H1 (cell line): ENCODE measurements at regions not wholly inside any gene's neighbourhood (a gene's known extent, or its start where the extent isn't known, plus 50 kb on each side); places are given as distances from the start of the nearest gene placed in this dataset.

Experiments used
- CTCF ChIA-PET: fragments of 300-600 bp; sonication (Branson Sonifier 250); formaldehyde crosslinking; loops from one replicate; lab custom pipeline; 2021; ENCODE audit not compliant: partially characterized antibody; lab: Charles Lee
- POLR2A ChIA-PET: fragments of 300-600 bp; sonication (Branson Sonifier 250); formaldehyde crosslinking; loops from one replicate; lab custom pipeline; 2021; ENCODE audit warnings: inconsistent platforms; ENCODE audit not compliant: partially characterized antibody; lab: Charles Lee
- DNase-seq, 2 experiments: peaks; one replicate each; pipeline versions ENCODE4 v3.0.0 to v3.0.0-alpha.2; 2010 to 2022; ENCODE audit warnings: low spot score in 2 of 2, low read depth in 1 of 2, mixed read lengths in 1 of 2
- FAIRE-seq: peaks from 2 replicates; lab custom pipeline; 2011; peaks lifted over from hg19 to GRCh38; lab: Jason Lieb, UNC
- H2AFZ ChIP-seq: 2 replicates; pipeline ENCODE4 v1.8.1; 2012; ENCODE audit warnings: low read length, inconsistent platforms
- H2AK5ac ChIP-seq: 2 replicates; pipeline ENCODE4 v1.6.1; 2013; ENCODE audit warnings: low read depth, low read length
- H2BK120ac ChIP-seq: replicated peaks from 2 replicates; pipeline ENCODE3; 2013; ENCODE audit warnings: low read depth, low read length, inconsistent platforms
- H2BK12ac ChIP-seq: 2 replicates; pipeline ENCODE4 v1.6.1; 2013; ENCODE audit warnings: low read depth, low read length
- H2BK15ac ChIP-seq: 2 replicates; pipeline ENCODE4 v1.6.1; 2013; ENCODE audit warnings: low read length
- H2BK20ac ChIP-seq: 2 replicates; pipeline ENCODE4 v1.6.1; 2013; ENCODE audit warnings: low read length
- H2BK5ac ChIP-seq: 2 replicates; pipeline ENCODE4 v1.6.1; 2013; ENCODE audit warnings: low read depth, low read length
- H3K14ac ChIP-seq: 2 replicates; pipeline ENCODE4 v1.6.1; 2013; ENCODE audit warnings: inconsistent platforms; ENCODE audit not compliant: insufficient read length
- H3K18ac ChIP-seq: 2 replicates; pipeline ENCODE4 v1.6.1; 2013; ENCODE audit warnings: low read length; ENCODE audit errors: extremely low read depth
- H3K23ac ChIP-seq: 2 replicates; pipeline ENCODE4 v1.6.1; 2013; ENCODE audit warnings: inconsistent platforms; ENCODE audit not compliant: insufficient read length
- H3K23me2 ChIP-seq: 2 replicates; pipeline ENCODE4 v1.6.1; 2013; ENCODE audit warnings: low read depth, low read length
- H3K27ac ChIP-seq: 2 replicates; pipeline ENCODE4 v1.6.1; 2011; ENCODE audit warnings: low read depth, low read length, inconsistent platforms
- H3K27me3 ChIP-seq, 4 experiments: replicated peaks in 1 of 4; 1 replicate in 1 of 4; 2 replicates in 3 of 4; pipeline versions ENCODE4 v1.6.1 to v1.8.1; 2011 to 2013; ENCODE audit warnings: low read length in 3 of 4, mild to moderate bottlenecking in 3 of 4, inconsistent platforms in 2 of 4, mixed read lengths in 2 of 4, moderate library complexity in 1 of 4; ENCODE audit not compliant: control insufficient read depth in 3 of 4, insufficient read depth in 3 of 4; ENCODE audit errors: extremely low read depth in 1 of 4
- H3K36me3 ChIP-seq, 4 experiments: 2 replicates each; pipeline versions ENCODE4 v1.6.1 to v1.8.1; 2011 to 2013; ENCODE audit warnings: mild to moderate bottlenecking in 4 of 4, low read length in 3 of 4, moderate library complexity in 2 of 4, control low read depth in 1 of 4, inconsistent platforms in 1 of 4; ENCODE audit not compliant: insufficient read depth in 4 of 4, control insufficient read depth in 2 of 4
- H3K4ac ChIP-seq: replicated peaks from 2 replicates; pipeline ENCODE3; 2013; ENCODE audit warnings: low read length, low read depth, mixed read lengths, inconsistent platforms; ENCODE audit not compliant: insufficient read length
- H3K4me1 ChIP-seq, 4 experiments: replicated peaks in 1 of 4; 1 replicate in 1 of 4; 2 replicates in 3 of 4; pipeline versions ENCODE4 v1.6.1 to v1.8.1; 2011 to 2013; ENCODE audit warnings: low read length in 3 of 4, inconsistent platforms in 2 of 4, mixed read lengths in 1 of 4; ENCODE audit not compliant: insufficient read depth in 4 of 4, control insufficient read depth in 3 of 4
- H3K4me2 ChIP-seq, 2 experiments: 2 replicates each; pipeline versions ENCODE4 v1.6.1 to v1.8.1; 2011 to 2013; ENCODE audit warnings: low read depth in 2 of 2, low read length in 2 of 2, control low read depth in 1 of 2, inconsistent platforms in 1 of 2, mild to moderate bottlenecking in 1 of 2; ENCODE audit not compliant: insufficient read depth in 1 of 2
- H3K4me3 ChIP-seq, 4 experiments: fragments of 200-600, 300-600 bp in 1 of 4; sonication (generic), shearing (Covaris generic), sonication (Bioruptor Twin) in 1 of 4; 2 replicates each; pipeline versions ENCODE4 v1.5.1 to v1.8.1; 2011 to 2016; ENCODE audit warnings: low read length in 4 of 4, low read depth in 3 of 4, control low read depth in 2 of 4, inconsistent platforms in 2 of 4, mild to moderate bottlenecking in 2 of 4, mixed read lengths in 1 of 4, moderate library complexity in 1 of 4; ENCODE audit not compliant: insufficient read depth in 2 of 4; ENCODE audit errors: extremely low read depth in 1 of 4
- H3K56ac ChIP-seq: replicated peaks from 2 replicates; pipeline ENCODE3; 2013; ENCODE audit warnings: low read depth, mild to moderate bottlenecking, mixed read lengths, low read length, inconsistent platforms; ENCODE audit not compliant: insufficient read length
- H3K79me1 ChIP-seq: 2 replicates; pipeline ENCODE4 v1.6.1; 2013; ENCODE audit warnings: low read depth, low read length, control low read depth
- H3K79me2 ChIP-seq, 2 experiments: 2 replicates each; pipeline versions ENCODE4 v1.6.1 to v1.8.1; 2012 to 2013; ENCODE audit warnings: low read length in 2 of 2, mild to moderate bottlenecking in 2 of 2, inconsistent platforms in 1 of 2; ENCODE audit not compliant: insufficient read depth in 2 of 2, control insufficient read depth in 1 of 2
- H3K9ac ChIP-seq, 4 experiments: replicated peaks in 1 of 4; 1 replicate in 1 of 4; 2 replicates in 3 of 4; pipeline versions ENCODE4 v1.6.1 to v1.8.1; 2011 to 2013; ENCODE audit warnings: low read depth in 3 of 4, low read length in 3 of 4, control low read depth in 2 of 4, mild to moderate bottlenecking in 2 of 4, moderate library complexity in 2 of 4, inconsistent platforms in 1 of 4; ENCODE audit errors: extremely low read depth in 1 of 4
- H3K9me3 ChIP-seq, 2 experiments: 2 replicates each; pipeline versions ENCODE4 v1.6.1 to v1.8.1; 2012 to 2013; ENCODE audit warnings: mild to moderate bottlenecking in 2 of 2, moderate library complexity in 2 of 2, control low read depth in 1 of 2, inconsistent platforms in 1 of 2, low read depth in 1 of 2, low read length in 1 of 2, mixed read lengths in 1 of 2; ENCODE audit not compliant: insufficient read depth in 2 of 2
- H4K20me1 ChIP-seq, 2 experiments: replicated peaks in 1 of 2; 2 replicates each; pipeline versions ENCODE3 to v1.8.1; 2011 to 2013; ENCODE audit warnings: inconsistent platforms in 2 of 2, low read length in 2 of 2, mild to moderate bottlenecking in 1 of 2; ENCODE audit not compliant: insufficient read depth in 2 of 2, control insufficient read depth in 1 of 2
- H4K5ac ChIP-seq: 2 replicates; pipeline ENCODE4 v1.6.1; 2013; ENCODE audit warnings: low read length, low read depth, mixed read lengths, inconsistent platforms; ENCODE audit not compliant: insufficient read length
- H4K8ac ChIP-seq: 2 replicates; pipeline ENCODE4 v1.8.0; 2013; ENCODE audit warnings: mild to moderate bottlenecking, moderate library complexity, low read length, inconsistent platforms; ENCODE audit not compliant: insufficient read depth; ENCODE audit errors: extremely low read depth
- H4K91ac ChIP-seq: replicated peaks from 2 replicates; pipeline ENCODE3; 2013; ENCODE audit warnings: low read length, mixed read lengths, inconsistent platforms; ENCODE audit not compliant: insufficient read length
- ATF2 ChIP-seq: IDR thresholded peaks from 2 replicates; pipeline ENCODE4 v1.6.1; 2012; ENCODE audit warnings: low read length, inconsistent platforms
- WGBS, 2 experiments: shearing (Covaris generic) in 1 of 2; methylation state at CpG; one replicate each; pipeline versions ENCODE4 v1.1.6 to v1.1.7; 2013 to 2015; ENCODE audit warnings: low lambda C conversion rate in 2 of 2, mixed read lengths in 2 of 2, inconsistent platforms in 1 of 2, low coverage in 1 of 2, missing lambda C conversion rate in 1 of 2; ENCODE audit not compliant: insufficient replicate concordance in 2 of 2, insufficient coverage in 1 of 2, insufficient read length in 1 of 2; ENCODE audit errors: extremely low coverage in 1 of 2, missing lambda C conversion rate in 1 of 2; 5-methylcytosine and 5-hydroxymethylcytosine counted together

- Histone ChIP-seq H2BK12ac (no peak overlapping the region), H4K5ac (no peak overlapping the region), H3K27ac (no peak overlapping the region), H3K4me2 (no peak overlapping the region), H2BK15ac (no peak overlapping the region), H4K91ac (no peak overlapping the region), H3K4me3 (no peak overlapping the region), H4K8ac (peak overlapping the region; percentile 45; the same call in 1 of the 2 replicates), H3K9me3 (no peaks in the 10 kb centered on the region), H3K4ac (no peak overlapping the region), H2BK20ac (no peak overlapping the region), H3K9ac (no peak overlapping the region), H3K18ac (no peak overlapping the region), H3K79me1 (no peaks in the 10 kb centered on the region), H3K79me2 (no peaks in the 10 kb centered on the region), H2BK5ac (no peak overlapping the region), H3K23me2 (no peaks in the 10 kb centered on the region), H3K4me1 (no peaks in the 10 kb centered on the region; a peak in 1 of 7 replicates), H4K20me1 (no peaks in the 10 kb centered on the region), H2AFZ (no peak overlapping the region), H3K27me3 (no peaks in the 10 kb centered on the region), H3K14ac (no peak overlapping the region), H2AK5ac (no peak overlapping the region), H3K56ac (no peak overlapping the region), H2BK120ac (no peak overlapping the region), H3K23ac (no peak overlapping the region), H3K36me3 (no peaks in the 10 kb centered on the region)
- WGBS, 2 experiments = 93% methylated on average over 4 of the region's 4 CpGs; no CpG with 5 or more reads in 1 of the 2 experiments
- CTCF ChIA-PET = no interaction called here
- no peak for DNase-seq
- no peak for TF ChIP-seq ATF2
- POLR2A ChIA-PET = no interaction called here
- FAIRE-seq = no peak
These were observed 132.9 kb upstream of the CCDC68 start for GRCh38 chr18:55092166-55092565.
